ENCODE measurements at regions not wholly inside any gene's neighbourhood (a gene's known extent, or its start where the extent isn't known, plus 50 kb on each side); places are given as distances from the start of the nearest gene placed in this dataset.
"Not testable (repeated sequence)": the region's sequence is repeated elsewhere in the genome, so short reads cannot be mapped to it uniquely, and the experiment has no call there.

GRCh38 chr16:31702796-31703195, 170.8 kb upstream of the ZNF267 start:
- DNase-seq: no peak

GRCh38 chr16:31703526-31704128, 170.0 kb upstream of the ZNF267 start:
- peak in 1 of 14 donors; percentile 72 for DNase-seq

GRCh38 chr16:31704138-31704537, 169.5 kb upstream of the ZNF267 start:
- peak in 1 of 14 donors; percentile 20 for DNase-seq

GRCh38 chr16:31705371-31705770, 168.2 kb upstream of the ZNF267 start:
- no peak for DNase-seq

- no peak for DNase-seq
Measured at GRCh38 chr16:31706318-31706717, 167.3 kb upstream of the ZNF267 start.

- no peak for DNase-seq
Measured at GRCh38 chr16:31706925-31707324, 166.7 kb upstream of the ZNF267 start.

GRCh38 chr16:31707743-31708335, 165.8 kb upstream of the ZNF267 start:
- no peak for DNase-seq

- DNase-seq: no peak
Measured at GRCh38 chr16:31708348-31708747, 165.3 kb upstream of the ZNF267 start.

- no peak for DNase-seq
Measured at GRCh38 chr16:31709181-31709580, 164.4 kb upstream of the ZNF267 start.

- DNase-seq: no peak
Measured at GRCh38 chr16:31710134-31710533, 163.5 kb upstream of the ZNF267 start.

- DNase-seq: no peak
Measured at GRCh38 chr16:31710880-31711279, 162.7 kb upstream of the ZNF267 start.

GRCh38 chr16:31711344-31711845, 162.2 kb upstream of the ZNF267 start:
- no peak for DNase-seq

- DNase-seq: no peak
Measured at GRCh38 chr16:31712064-31712540, 161.5 kb upstream of the ZNF267 start.

- peak; percentile 33 to 90 (median 85) for DNase-seq
Measured at GRCh38 chr16:31713071-31713944, 160.3 kb upstream of the ZNF267 start.

GRCh38 chr16:31713945-31714902, 159.4 kb upstream of the ZNF267 start:
- peak in 1 of 14 donors; percentile 71 for DNase-seq

- DNase-seq: no peak
Measured at GRCh38 chr16:31714903-31715504, 158.6 kb upstream of the ZNF267 start.

- no peak for DNase-seq
Measured at GRCh38 chr16:31715915-31716314, 157.7 kb upstream of the ZNF267 start.

- DNase-seq: no peak
Measured at GRCh38 chr16:31718998-31719397, 154.6 kb upstream of the ZNF267 start.

- DNase-seq: no peak
Measured at GRCh38 chr16:31727553-31727952, 146.1 kb upstream of the ZNF267 start.

- no peak for DNase-seq
Measured at GRCh38 chr16:31734265-31734664, 139.3 kb upstream of the ZNF267 start.

- DNase-seq: not testable (repeated sequence)
Measured at GRCh38 chr16:31745098-31745497, 128.5 kb upstream of the ZNF267 start.

- DNase-seq: no peak
Measured at GRCh38 chr16:31745900-31746299, 127.7 kb upstream of the ZNF267 start.
